ENCODE measurements at regions not wholly inside any gene's neighbourhood (a gene's known extent, or its start where the extent isn't known, plus 50 kb on each side); places are given as distances from the start of the nearest gene placed in this dataset.

DNA sequence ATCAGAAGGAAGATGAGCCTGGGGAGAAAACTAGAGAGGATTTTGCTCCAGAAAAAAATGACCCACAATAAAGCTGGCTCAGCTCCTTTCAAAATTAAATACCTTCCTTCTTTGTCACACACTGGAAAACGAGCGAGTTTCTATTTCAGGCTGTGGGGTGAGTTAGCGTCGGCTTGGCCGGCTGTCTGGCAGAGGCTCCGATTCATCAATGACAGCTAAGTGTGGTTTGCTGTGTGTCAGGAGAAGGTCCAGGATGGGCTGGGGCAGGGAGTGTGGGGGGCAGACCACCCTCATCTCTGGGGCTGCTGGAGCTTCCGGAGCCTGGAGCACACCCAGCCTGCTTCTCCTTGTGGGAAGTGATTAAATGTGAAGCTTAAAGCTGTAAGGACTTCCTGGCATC lies 120.2 kb downstream of the ETS2 start:
- TF ChIP-seq, protein P1, sequence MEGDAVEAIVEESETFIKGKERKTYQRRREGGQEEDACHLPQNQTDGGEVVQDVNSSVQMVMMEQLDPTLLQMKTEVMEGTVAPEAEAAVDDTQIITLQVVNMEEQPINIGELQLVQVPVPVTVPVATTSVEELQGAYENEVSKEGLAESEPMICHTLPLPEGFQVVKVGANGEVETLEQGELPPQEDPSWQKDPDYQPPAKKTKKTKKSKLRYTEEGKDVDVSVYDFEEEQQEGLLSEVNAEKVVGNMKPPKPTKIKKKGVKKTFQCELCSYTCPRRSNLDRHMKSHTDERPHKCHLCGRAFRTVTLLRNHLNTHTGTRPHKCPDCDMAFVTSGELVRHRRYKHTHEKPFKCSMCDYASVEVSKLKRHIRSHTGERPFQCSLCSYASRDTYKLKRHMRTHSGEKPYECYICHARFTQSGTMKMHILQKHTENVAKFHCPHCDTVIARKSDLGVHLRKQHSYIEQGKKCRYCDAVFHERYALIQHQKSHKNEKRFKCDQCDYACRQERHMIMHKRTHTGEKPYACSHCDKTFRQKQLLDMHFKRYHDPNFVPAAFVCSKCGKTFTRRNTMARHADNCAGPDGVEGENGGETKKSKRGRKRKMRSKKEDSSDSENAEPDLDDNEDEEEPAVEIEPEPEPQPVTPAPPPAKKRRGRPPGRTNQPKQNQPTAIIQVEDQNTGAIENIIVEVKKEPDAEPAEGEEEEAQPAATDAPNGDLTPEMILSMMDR (IDR thresholded peaks at IDR 0.05; ENCODE audit: extremely low read depth in 1 of 2, insufficient read depth in 1 of 2, low read depth in 1 of 2, low read length in 2 of 2), result no peak
- TF ChIP-seq EZH2 (IDR thresholded peaks at IDR 0.05; ENCODE audit: borderline replicate concordance, low read depth, low read length, severe bottlenecking) (no peak), POLR2A (IDR thresholded peaks at IDR 0.05; ENCODE audit: low read depth, low read length) (no peak)

All from endothelial cell of umbilical vein (primary cell).